ENCODE measurements at regions not wholly inside any gene's neighbourhood (a gene's known extent, or its start where the extent isn't known, plus 50 kb on each side); places are given as distances from the start of the nearest gene placed in this dataset.

DNA sequence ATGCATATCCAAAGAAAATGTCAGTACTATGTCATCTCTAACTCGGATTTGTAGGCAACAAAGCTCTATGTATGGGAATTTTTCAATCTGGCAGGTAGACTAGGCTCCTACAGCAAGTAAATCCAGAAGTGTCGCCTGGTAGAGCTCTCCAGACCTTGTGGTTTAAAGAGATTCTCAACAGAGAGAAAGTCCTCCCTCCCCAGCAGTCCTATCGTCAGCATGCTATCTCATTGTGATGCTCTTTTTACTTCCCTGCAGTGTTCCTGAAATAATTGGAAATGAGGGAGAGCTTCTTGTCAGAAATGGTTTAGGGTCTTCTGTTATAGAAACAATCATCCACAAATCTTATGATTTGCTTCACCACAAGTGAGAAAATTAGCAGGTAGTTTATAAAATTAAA, 395.4 kb downstream of the FRK start:
- H3K27ac ChIP-seq (ENCODE audit: low read depth in 2 of 2, low read length in 1 of 2) = no peak overlapping the region
- H3F3A ChIP-seq (replicated peaks; ENCODE audit: insufficient read depth) = no peaks in the 10 kb centered on the region
- ChIA-PET CTCF (interaction anchor here (0.8 to 1.2 kb wide), 2 partner anchors 10 to 27 kb away, joined by 3 read pairs; no protein-coding TSS in a partner anchor), POLR2A (no interaction called here)
- no peak overlapping the region for H3K4me2 ChIP-seq
- no peaks in the 10 kb centered on the region for H4K20me1 ChIP-seq (ENCODE audit: insufficient read depth)
- H3K9ac ChIP-seq = no peak overlapping the region
- H3K79me2 ChIP-seq (ENCODE audit: insufficient read depth) = no peaks in the 10 kb centered on the region
- H2AFZ ChIP-seq (ENCODE audit: low read depth) = no peak overlapping the region
- TF ChIP-seq JUND (IDR thresholded peaks at IDR 0.05) (no peak), RAD21 (IDR thresholded peaks at IDR 0.05; ENCODE audit: low read length) (no peak), ELF1 (IDR thresholded peaks at IDR 0.05) (no peak)
- TF ChIP-seq, protein P1, sequence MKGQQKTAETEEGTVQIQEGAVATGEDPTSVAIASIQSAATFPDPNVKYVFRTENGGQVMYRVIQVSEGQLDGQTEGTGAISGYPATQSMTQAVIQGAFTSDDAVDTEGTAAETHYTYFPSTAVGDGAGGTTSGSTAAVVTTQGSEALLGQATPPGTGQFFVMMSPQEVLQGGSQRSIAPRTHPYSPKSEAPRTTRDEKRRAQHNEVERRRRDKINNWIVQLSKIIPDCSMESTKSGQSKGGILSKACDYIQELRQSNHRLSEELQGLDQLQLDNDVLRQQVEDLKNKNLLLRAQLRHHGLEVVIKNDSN (IDR thresholded peaks at IDR 0.05; ENCODE audit: borderline replicate concordance, low read depth) = no peak
- DNase-seq = no peak
- H3K36me3 ChIP-seq (replicated peaks in 1 of 2; ENCODE audit: control insufficient read depth in 1 of 2, insufficient read depth in 2 of 2, low read length in 1 of 2) = no peaks in the 10 kb centered on the region
- H3K9me3 ChIP-seq = no peaks in the 10 kb centered on the region
- 40% methylated on average over 3 of the region's 3 CpGs for WGBS (ENCODE audit: low lambda C conversion rate)
- no peak overlapping the region for H3K4me3 ChIP-seq (ENCODE audit: low read depth in 2 of 2, low read length in 1 of 2)
- H3K9me2 ChIP-seq = no peaks in the 10 kb centered on the region
- H3K27me3 ChIP-seq (ENCODE audit: insufficient read depth) = no peaks in the 10 kb centered on the region
- H3K4me1 ChIP-seq (ENCODE audit: control insufficient read depth in 1 of 2, insufficient read depth in 2 of 2, low read depth in 1 of 2, low read length in 1 of 2) = peaks cover 0 to 3% of the 10 kb centered on the region in 2 experiments; a peak in 1 of 4 replicates

DNA sequence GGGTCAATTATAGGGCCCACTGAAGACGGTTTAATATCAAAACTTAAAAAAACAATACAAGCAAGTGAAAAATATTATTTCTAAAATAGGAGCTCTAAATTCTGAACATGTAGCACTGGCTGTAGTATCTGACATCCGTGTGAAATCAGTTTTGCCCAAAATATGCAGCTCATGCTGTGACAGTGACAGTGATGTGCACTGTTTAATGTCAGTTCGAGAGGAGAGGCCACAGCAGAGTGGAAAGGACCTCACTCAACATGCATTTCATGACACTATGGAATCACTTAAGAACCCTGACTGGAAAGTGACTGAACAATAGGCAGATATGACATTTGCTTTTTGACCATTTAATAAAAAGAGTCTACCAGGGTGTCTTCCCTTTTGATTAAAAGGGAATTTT, 397.0 kb downstream of the FRK start:
- peaks cover 0 to 3% of the 10 kb centered on the region in 2 experiments; a peak in 1 of 4 replicates for H3K4me1 ChIP-seq (ENCODE audit: control insufficient read depth in 1 of 2, insufficient read depth in 2 of 2, low read depth in 1 of 2, low read length in 1 of 2)
- no peaks in the 10 kb centered on the region for H3K9me3 ChIP-seq
- POLR2A ChIA-PET = no interaction called here
- no peak overlapping the region for H3K4me2 ChIP-seq
- no peaks in the 10 kb centered on the region for H3K9me2 ChIP-seq
- no peak overlapping the region for H3K9ac ChIP-seq
- no peaks in the 10 kb centered on the region for H3F3A ChIP-seq (replicated peaks; ENCODE audit: insufficient read depth)
- DNase-seq = no peak
- H2AFZ ChIP-seq (ENCODE audit: low read depth) = no peak overlapping the region
- H3K79me2 ChIP-seq (ENCODE audit: insufficient read depth) = no peaks in the 10 kb centered on the region
- H3K27me3 ChIP-seq (ENCODE audit: insufficient read depth) = no peaks in the 10 kb centered on the region
- TF ChIP-seq GABPA (IDR thresholded peaks at IDR 0.05; ENCODE audit: low read depth) (no peak), FOSL2 (IDR thresholded peaks at IDR 0.05; ENCODE audit: borderline replicate concordance, low read depth) (no peak), JUND (IDR thresholded peaks at IDR 0.05) (no peak), EZH2phosphoT487 (IDR thresholded peaks at IDR 0.05; ENCODE audit: borderline replicate concordance, low read depth) (no peak), RCOR1 (IDR thresholded peaks at IDR 0.05; ENCODE audit: low read length) (no peak), TCF12 (IDR thresholded peaks at IDR 0.05) (no peak), TAF1 (IDR thresholded peaks at IDR 0.05; ENCODE audit: borderline replicate concordance, low read depth, low read length) (no peak), RXRA (IDR thresholded peaks at IDR 0.05; ENCODE audit: borderline replicate concordance, low read depth) (no peak), CHD2 (IDR thresholded peaks at IDR 0.05; ENCODE audit: low read length, partially characterized antibody) (no peak), SIN3A (IDR thresholded peaks at IDR 0.05; ENCODE audit: borderline replicate concordance, low read depth, low read length) (no peak), NRF1 (IDR thresholded peaks at IDR 0.05; ENCODE audit: low read depth, low read length) (no peak)
- TF ChIP-seq, protein P2, sequence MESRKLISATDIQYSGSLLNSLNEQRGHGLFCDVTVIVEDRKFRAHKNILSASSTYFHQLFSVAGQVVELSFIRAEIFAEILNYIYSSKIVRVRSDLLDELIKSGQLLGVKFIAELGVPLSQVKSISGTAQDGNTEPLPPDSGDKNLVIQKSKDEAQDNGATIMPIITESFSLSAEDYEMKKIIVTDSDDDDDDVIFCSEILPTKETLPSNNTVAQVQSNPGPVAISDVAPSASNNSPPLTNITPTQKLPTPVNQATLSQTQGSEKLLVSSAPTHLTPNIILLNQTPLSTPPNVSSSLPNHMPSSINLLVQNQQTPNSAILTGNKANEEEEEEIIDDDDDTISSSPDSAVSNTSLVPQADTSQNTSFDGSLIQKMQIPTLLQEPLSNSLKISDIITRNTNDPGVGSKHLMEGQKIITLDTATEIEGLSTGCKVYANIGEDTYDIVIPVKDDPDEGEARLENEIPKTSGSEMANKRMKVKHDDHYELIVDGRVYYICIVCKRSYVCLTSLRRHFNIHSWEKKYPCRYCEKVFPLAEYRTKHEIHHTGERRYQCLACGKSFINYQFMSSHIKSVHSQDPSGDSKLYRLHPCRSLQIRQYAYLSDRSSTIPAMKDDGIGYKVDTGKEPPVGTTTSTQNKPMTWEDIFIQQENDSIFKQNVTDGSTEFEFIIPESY (IDR thresholded peaks at IDR 0.05; ENCODE audit: borderline replicate concordance, low read depth) = no peak
- TF ChIP-seq, protein P1 (IDR thresholded peaks at IDR 0.05; ENCODE audit: borderline replicate concordance, low read depth) = no peak
- CTCF ChIA-PET = interaction anchor here (1.6 kb wide), 1 partner anchor 10 kb away, joined by 3 read pairs; no protein-coding TSS in a partner anchor
- H3K27ac ChIP-seq (ENCODE audit: low read depth in 2 of 2, low read length in 1 of 2) = no peak overlapping the region
- H4K20me1 ChIP-seq (ENCODE audit: insufficient read depth) = no peaks in the 10 kb centered on the region
- 30% methylated on average over 3 of the region's 3 CpGs for WGBS (ENCODE audit: low lambda C conversion rate)
- no peaks in the 10 kb centered on the region for H3K36me3 ChIP-seq (replicated peaks in 1 of 2; ENCODE audit: control insufficient read depth in 1 of 2, insufficient read depth in 2 of 2, low read length in 1 of 2)
- no peak overlapping the region for H3K4me3 ChIP-seq (ENCODE audit: low read depth in 2 of 2, low read length in 1 of 2)

All from SK-N-SH (cell line).